Muscle of back (tissue), 3 donors: ENCODE measurements at regions not wholly inside any gene's neighbourhood (a gene's known extent, or its start where the extent isn't known, plus 50 kb on each side); places are given as distances from the start of the nearest gene placed in this dataset.
"Not testable (repeated sequence)": the region's sequence is repeated elsewhere in the genome, so short reads cannot be mapped to it uniquely, and the experiment has no call there.

Experiments used
- DNase-seq, 3 donors: peaks; one replicate each; pipeline versions ENCODE4 v3.0.0 to v3.0.0-alpha.2; 2013

GRCh38 chr14:30158299-30158698 lies 230.7 kb upstream of the PRKD1 start:
- no peak for DNase-seq

- DNase-seq: peak; percentile 35 to 80 (median 49)
Observed at GRCh38 chr14:30159374-30159773, 231.7 kb upstream of the PRKD1 start.

- peak in 1 of 3 donors; percentile 5 for DNase-seq
Observed at GRCh38 chr14:30160608-30161007, 233.0 kb upstream of the PRKD1 start.

- no peak for DNase-seq
Observed at GRCh38 chr14:30162066-30162465, 234.4 kb upstream of the PRKD1 start.

- no peak for DNase-seq
Observed at GRCh38 chr14:30165255-30165654, 237.6 kb upstream of the PRKD1 start.

GRCh38 chr14:30177781-30178180 lies 250.1 kb upstream of the PRKD1 start:
- DNase-seq: peak in 1 of 3 donors; percentile 30

GRCh38 chr14:30179381-30180130 lies 251.9 kb upstream of the PRKD1 start:
- peak in 1 of 3 donors; percentile 32 for DNase-seq

GRCh38 chr14:30180219-30180618 lies 252.6 kb upstream of the PRKD1 start:
- DNase-seq: no peak

GRCh38 chr14:30185832-30186231 lies 258.2 kb upstream of the PRKD1 start:
- no peak for DNase-seq

GRCh38 chr14:30191639-30192279 lies 264.1 kb upstream of the PRKD1 start:
- no peak for DNase-seq

- DNase-seq: no peak
Observed at GRCh38 chr14:30193101-30193500, 265.5 kb upstream of the PRKD1 start.

GRCh38 chr14:30193845-30194501 lies 266.3 kb upstream of the PRKD1 start:
- peak in 2 of 3 donors; percentile 45 to 92 for DNase-seq

- peak in 2 of 3 donors; percentile 36 to 90 for DNase-seq
Observed at GRCh38 chr14:30194741-30195148, 267.1 kb upstream of the PRKD1 start.

GRCh38 chr14:30195941-30196340 lies 268.3 kb upstream of the PRKD1 start:
- peak in 1 of 3 donors; percentile 83 for DNase-seq

GRCh38 chr14:30196861-30197260 lies 269.2 kb upstream of the PRKD1 start:
- no peak for DNase-seq

- DNase-seq: not testable (repeated sequence)
Observed at GRCh38 chr14:30198720-30199119, 271.1 kb upstream of the PRKD1 start.

GRCh38 chr14:30204431-30204980 lies 276.9 kb upstream of the PRKD1 start:
- DNase-seq: no peak

- no peak for DNase-seq
Observed at GRCh38 chr14:30209136-30209535, 281.5 kb upstream of the PRKD1 start.

- no peak for DNase-seq
Observed at GRCh38 chr14:30210630-30211029, 283.0 kb upstream of the PRKD1 start.

- no peak for DNase-seq
Observed at GRCh38 chr14:30211326-30211725, 283.7 kb upstream of the PRKD1 start.

GRCh38 chr14:30214014-30214413 lies 286.4 kb upstream of the PRKD1 start:
- DNase-seq: no peak

GRCh38 chr14:30214461-30215090 lies 286.9 kb upstream of the PRKD1 start:
- DNase-seq: peak; percentile 64 to 77 (median 69)
